Gastrocnemius medialis (tissue), 4 donors: ENCODE measurements at regions not wholly inside any gene's neighbourhood (a gene's known extent, or its start where the extent isn't known, plus 50 kb on each side); places are given as distances from the start of the nearest gene placed in this dataset.
"Not testable (repeated sequence)": the region's sequence is repeated elsewhere in the genome, so short reads cannot be mapped to it uniquely, and the experiment has no call there.

Experiments used
- ATAC-seq, 2 donors: fragments of 150-250 bp; one replicate each; pipeline ENCODE4 v1.9.1; 2016
- DNase-seq, 2 donors: peaks; one replicate each; pipeline ENCODE4 v3.0.0-alpha.2; 2019
- H3K27ac ChIP-seq, 4 donors: fragments of 200-600 bp; sonication (generic); 1 replicate in 1 of 4; 2 replicates in 3 of 4; pipeline ENCODE4 v1.5.1; 2016 to 2018; ENCODE audit warnings: mild to moderate bottlenecking in 2 of 4, moderate library complexity in 1 of 4
- H3K27me3 ChIP-seq, 3 donors: fragments of 200-600 bp; sonication (generic) in 2 of 3; 1 replicate in 1 of 3; 2 replicates in 2 of 3; pipeline versions ENCODE4 v1.5.1 to v1.6.0; 2016 to 2019; ENCODE audit warnings: mild to moderate bottlenecking in 1 of 3, moderate library complexity in 1 of 3
- H3K36me3 ChIP-seq, 2 donors: fragments of 200-600 bp; sonication (generic) in 1 of 2; one replicate each; pipeline ENCODE4 v1.5.1; 2017 to 2018
- H3K4me1 ChIP-seq, 2 donors: fragments of 200-600 bp; sonication (generic) in 1 of 2; one replicate each; pipeline ENCODE4 v1.5.1; 2016 to 2017; ENCODE audit warnings: mild to moderate bottlenecking in 2 of 2
- H3K4me3 ChIP-seq, 4 donors: fragments of 200-600 bp; sonication (generic) in 3 of 4; 1 replicate in 1 of 4; 2 replicates in 3 of 4; pipeline ENCODE4 v1.5.1; 2016 to 2019; ENCODE audit warnings: mild to moderate bottlenecking in 2 of 4
- H3K9me3 ChIP-seq, 3 donors: fragments of 200-600 bp; sonication (generic) in 2 of 3; 1 replicate in 1 of 3; 2 replicates in 2 of 3; pipeline ENCODE4 v1.5.1; 2016 to 2019
- POLR2A ChIP-seq, 2 donors: fragments of 450-650 bp; IDR thresholded peaks; one replicate each; pipeline ENCODE4 v1.6.1; 2017; ENCODE audit warnings: antibody characterized with exemption in 2 of 2, mild to moderate bottlenecking in 2 of 2, moderate library complexity in 2 of 2
- in situ Hi-C, 4 donors: fragments of 200-750 bp; cut with MboI; loops; one replicate each; pipeline versions ENCODE4 v1.15.0 to v1.8.0; 2017; ENCODE audit warnings: low sequenced_read_pairs in 4 of 4
- intact Hi-C: fragments of 100-400 bp; cut with DNase I; formaldehyde crosslinking; loops from one replicate; pipeline ENCODE4 v1.15.1; 2023; ENCODE audit warnings: low total_unique reads
- TF ChIP-seq, protein P1 (sequence below), 5 experiments: fragments of 450-650 bp in 3 of 5; fragments of 200-600 bp in 2 of 5; sonication (generic) in 2 of 5; IDR thresholded peaks in 4 of 5; conservative IDR thresholded peaks in 1 of 5; 1 replicate in 4 of 5; 2 replicates in 1 of 5; pipeline ENCODE4 v1.5.1; 2016 to 2019; ENCODE audit warnings: antibody characterized with exemption in 5 of 5, mild to moderate bottlenecking in 3 of 5, moderate library complexity in 3 of 5

DNA sequence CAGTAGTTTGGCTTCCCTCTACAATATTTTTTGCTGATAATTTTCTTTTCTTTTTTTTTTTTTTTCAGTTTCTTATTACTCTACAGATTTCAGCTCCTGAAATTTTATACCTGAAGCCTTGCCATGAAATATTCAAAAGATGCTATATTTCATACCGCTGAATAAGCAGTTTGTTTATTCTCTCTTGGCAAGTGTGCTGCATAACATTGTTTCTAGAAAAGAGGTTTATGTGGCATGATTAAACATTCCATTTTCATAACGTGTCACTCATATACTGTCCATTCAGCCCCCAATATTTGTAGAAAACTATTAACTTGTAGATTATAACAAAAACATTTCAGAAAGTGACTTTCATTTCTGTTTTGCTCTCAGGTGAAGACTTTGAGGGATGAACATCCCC lies 174.4 kb upstream of the NOX3 start:
- no peak overlapping the region for H3K27ac ChIP-seq
- intact Hi-C loops, result no loop called here
- no peaks in the 10 kb centered on the region for H3K36me3 ChIP-seq
- ATAC-seq, result no peak
- no peak for DNase-seq
- no peaks in the 10 kb centered on the region for H3K4me1 ChIP-seq
- in situ Hi-C loops, result no loop called here
- H3K4me3 ChIP-seq, result no peak overlapping the region
- TF ChIP-seq, protein P1, sequence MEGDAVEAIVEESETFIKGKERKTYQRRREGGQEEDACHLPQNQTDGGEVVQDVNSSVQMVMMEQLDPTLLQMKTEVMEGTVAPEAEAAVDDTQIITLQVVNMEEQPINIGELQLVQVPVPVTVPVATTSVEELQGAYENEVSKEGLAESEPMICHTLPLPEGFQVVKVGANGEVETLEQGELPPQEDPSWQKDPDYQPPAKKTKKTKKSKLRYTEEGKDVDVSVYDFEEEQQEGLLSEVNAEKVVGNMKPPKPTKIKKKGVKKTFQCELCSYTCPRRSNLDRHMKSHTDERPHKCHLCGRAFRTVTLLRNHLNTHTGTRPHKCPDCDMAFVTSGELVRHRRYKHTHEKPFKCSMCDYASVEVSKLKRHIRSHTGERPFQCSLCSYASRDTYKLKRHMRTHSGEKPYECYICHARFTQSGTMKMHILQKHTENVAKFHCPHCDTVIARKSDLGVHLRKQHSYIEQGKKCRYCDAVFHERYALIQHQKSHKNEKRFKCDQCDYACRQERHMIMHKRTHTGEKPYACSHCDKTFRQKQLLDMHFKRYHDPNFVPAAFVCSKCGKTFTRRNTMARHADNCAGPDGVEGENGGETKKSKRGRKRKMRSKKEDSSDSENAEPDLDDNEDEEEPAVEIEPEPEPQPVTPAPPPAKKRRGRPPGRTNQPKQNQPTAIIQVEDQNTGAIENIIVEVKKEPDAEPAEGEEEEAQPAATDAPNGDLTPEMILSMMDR (IDR thresholded peaks at IDR 0.05 in 4 of 5, conservative IDR thresholded peaks at IDR 0.05 in 1 of 5), result no peak
- TF ChIP-seq POLR2A (IDR thresholded peaks at IDR 0.05), result no peak
- H3K9me3 ChIP-seq, result no peaks in the 10 kb centered on the region
- H3K27me3 ChIP-seq, result no peaks in the 10 kb centered on the region

DNA sequence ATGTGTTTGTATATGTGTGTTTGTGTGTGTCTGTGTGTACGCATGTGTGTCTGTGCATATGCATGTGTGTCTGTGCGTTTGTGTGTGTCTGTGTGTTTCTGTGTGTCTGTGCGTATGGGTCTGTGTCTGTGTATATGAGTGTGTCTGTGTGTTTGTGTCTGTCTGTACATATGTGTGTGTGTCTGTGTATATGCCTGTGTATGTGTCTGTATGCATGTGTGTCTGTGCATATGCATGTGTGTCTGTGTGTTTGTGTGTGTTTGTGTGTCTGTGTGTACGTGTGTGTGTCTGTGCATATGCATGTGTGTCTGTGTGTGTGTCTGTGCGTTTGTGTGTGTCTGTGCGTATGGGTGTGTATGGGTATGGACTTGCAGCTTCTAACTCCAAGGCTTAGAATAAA lies 174.0 kb upstream of the NOX3 start:
- Histone ChIP-seq H3K4me3 (no peak overlapping the region), H3K27ac (no peak overlapping the region), H3K4me1 (no peaks in the 10 kb centered on the region), H3K9me3 (no peaks in the 10 kb centered on the region), H3K36me3 (no peaks in the 10 kb centered on the region), H3K27me3 (no peaks in the 10 kb centered on the region)
- no peak for DNase-seq
- intact Hi-C loops (no loop called here), in situ Hi-C loops (no loop called here)
- no peak for TF ChIP-seq POLR2A (IDR thresholded peaks at IDR 0.05)
- TF ChIP-seq, protein P1 (IDR thresholded peaks at IDR 0.05 in 4 of 5, conservative IDR thresholded peaks at IDR 0.05 in 1 of 5), result no peak
- ATAC-seq, result no peak

DNA sequence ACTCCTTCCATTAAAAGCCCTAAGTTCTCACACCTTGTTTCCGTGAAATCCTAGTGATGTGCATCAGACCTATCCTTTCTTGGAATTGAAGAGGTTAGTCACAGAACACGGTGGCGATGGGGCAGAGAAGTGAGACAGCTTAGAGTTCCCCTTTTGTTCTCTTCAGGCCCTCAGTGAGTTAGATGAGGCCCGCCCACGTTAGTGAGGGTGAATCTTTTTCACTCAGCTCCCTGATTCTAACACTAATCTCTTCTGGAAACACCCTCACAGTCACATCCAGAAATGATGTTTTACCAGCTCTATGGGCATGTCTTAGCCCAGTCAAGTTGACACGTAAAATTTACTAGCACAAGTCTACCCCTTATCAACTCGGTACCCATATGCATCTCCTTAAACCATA lies 172.7 kb upstream of the NOX3 start:
- H3K4me1 ChIP-seq, result no peaks in the 10 kb centered on the region
- in situ Hi-C loops (no loop called here), intact Hi-C loops (no loop called here)
- DNase-seq, result no peak
- H3K9me3 ChIP-seq, result no peaks in the 10 kb centered on the region
- no peak for ATAC-seq
- no peaks in the 10 kb centered on the region for H3K36me3 ChIP-seq
- no peak for TF ChIP-seq POLR2A (IDR thresholded peaks at IDR 0.05)
- TF ChIP-seq, protein P1 (IDR thresholded peaks at IDR 0.05 in 4 of 5, conservative IDR thresholded peaks at IDR 0.05 in 1 of 5), result no peak
- no peak overlapping the region for H3K4me3 ChIP-seq
- no peak overlapping the region for H3K27ac ChIP-seq
- H3K27me3 ChIP-seq, result no peaks in the 10 kb centered on the region

DNA sequence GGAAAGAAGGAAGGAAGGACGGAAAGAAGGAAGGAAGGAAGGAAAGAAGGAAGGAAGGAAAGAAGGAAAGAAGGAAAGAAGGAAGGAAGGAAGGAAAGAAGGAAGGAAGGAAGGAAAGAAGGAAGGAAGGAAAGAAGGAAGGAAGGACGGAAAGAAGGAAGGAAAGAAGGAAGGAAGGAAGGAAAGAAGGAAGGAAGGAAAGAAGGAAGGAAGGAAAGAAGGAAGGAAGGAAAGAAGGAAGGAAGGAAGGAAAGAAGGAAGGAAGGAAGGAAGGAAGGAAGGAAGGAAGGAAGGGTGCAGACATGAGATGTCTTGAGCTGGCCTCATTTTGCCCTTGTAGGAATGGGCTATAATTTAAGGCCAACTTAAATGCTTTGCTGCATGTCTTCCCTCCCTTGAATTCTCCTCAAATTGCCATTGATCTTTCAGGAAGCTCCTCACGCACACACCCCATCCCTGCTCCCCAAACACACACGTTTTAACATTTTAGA lies 172.1 kb upstream of the NOX3 start:
- intact Hi-C loops, H3K27me3 ChIP-seq, in situ Hi-C loops, ATAC-seq, H3K27ac ChIP-seq, H3K9me3 ChIP-seq, DNase-seq, H3K4me3 ChIP-seq, H3K4me1 ChIP-seq, H3K36me3 ChIP-seq: not testable (repeated sequence)

DNA sequence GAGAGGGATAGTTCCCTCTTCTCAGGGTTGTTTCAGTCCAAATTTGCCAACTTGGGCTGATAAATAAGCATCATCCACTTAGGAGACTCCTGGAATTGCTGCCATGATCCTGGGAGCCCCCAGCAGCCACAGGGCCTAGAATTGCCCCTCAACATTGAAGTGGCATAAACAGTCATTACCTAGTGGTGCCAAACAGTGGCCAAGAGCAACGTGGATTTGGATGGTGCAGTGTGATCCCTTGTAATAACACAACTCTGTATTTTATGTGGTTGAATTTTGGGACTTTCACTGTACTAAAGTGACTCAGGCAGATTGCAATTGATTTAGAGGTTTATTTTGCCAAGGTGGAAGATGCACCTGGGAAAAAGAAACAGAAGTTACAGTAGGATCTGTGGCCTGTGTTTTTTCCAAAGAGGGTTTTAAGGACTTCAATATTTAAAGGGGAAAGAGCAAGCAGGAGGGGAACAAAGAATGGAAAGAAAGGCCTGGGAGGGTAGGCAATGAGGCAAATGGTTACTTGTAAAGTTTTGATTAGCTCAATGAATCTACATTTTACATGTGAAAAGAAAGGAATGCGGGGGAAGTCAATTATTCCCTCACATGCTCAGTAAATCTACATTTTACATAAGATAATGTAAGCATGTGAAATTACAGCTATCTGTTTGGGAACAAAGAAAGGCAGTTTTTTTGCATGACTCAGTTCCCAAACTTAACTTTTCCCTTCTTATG lies 168.0 kb upstream of the NOX3 start:
- TF ChIP-seq POLR2A (IDR thresholded peaks at IDR 0.05), result no peak
- TF ChIP-seq, protein P1 (IDR thresholded peaks at IDR 0.05 in 4 of 5, conservative IDR thresholded peaks at IDR 0.05 in 1 of 5), result no peak
- no peak overlapping the region for H3K27ac ChIP-seq
- H3K9me3 ChIP-seq, result no peaks in the 10 kb centered on the region
- no peaks in the 10 kb centered on the region for H3K36me3 ChIP-seq
- no peaks in the 10 kb centered on the region for H3K27me3 ChIP-seq
- in situ Hi-C loops, result no loop called here
- DNase-seq (no peak), ATAC-seq (no peak)
- intact Hi-C loops, result no loop called here
- H3K4me1 ChIP-seq, result no peaks in the 10 kb centered on the region
- H3K4me3 ChIP-seq, result no peak overlapping the region
